ENCODE measurements at regions not wholly inside any gene's neighbourhood (a gene's known extent, or its start where the extent isn't known, plus 50 kb on each side); places are given as distances from the start of the nearest gene placed in this dataset.

DNA sequence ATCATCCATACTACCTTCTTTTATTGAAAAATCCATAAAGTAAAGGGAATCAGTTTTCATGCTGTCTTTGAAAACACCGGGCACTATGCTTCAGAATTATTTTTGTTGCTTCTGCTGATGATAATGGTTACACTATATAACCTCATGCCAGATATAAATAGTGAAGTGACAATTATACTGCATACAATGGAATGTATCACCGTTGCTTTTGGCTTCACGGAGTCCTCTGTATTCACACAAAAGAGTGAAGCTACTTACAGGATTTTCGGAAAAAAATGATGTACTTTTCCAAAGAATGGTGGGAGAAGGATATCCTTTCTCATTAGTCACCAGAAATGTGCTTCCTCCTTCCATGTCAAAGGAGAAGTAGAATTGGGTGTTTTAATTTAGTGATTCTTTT, 159.1 kb upstream of the PITX2 start:
- no peak overlapping the region for H3K4me2 ChIP-seq
- H3K27ac ChIP-seq, result no peak overlapping the region
- no peaks in the 10 kb centered on the region for H3K36me3 ChIP-seq (replicated peaks; ENCODE audit: insufficient read depth, low read depth)
- no peaks in the 10 kb centered on the region for H4K20me1 ChIP-seq (ENCODE audit: insufficient read depth, poor library complexity, severe bottlenecking)
- WGBS (ENCODE audit: low lambda C conversion rate, missing lambda C conversion rate), result 75% methylated on average over 4 of the region's 4 CpGs
- no peaks in the 10 kb centered on the region for H3K4me1 ChIP-seq (ENCODE audit: insufficient read depth)
- TF ChIP-seq EZH2 (IDR thresholded peaks at IDR 0.05; ENCODE audit: borderline replicate concordance) (no peak), EZH2phosphoT487 (IDR thresholded peaks at IDR 0.05; ENCODE audit: low read depth, severe bottlenecking, unreplicated experiment) (no peak)
- TF ChIP-seq, protein P1, sequence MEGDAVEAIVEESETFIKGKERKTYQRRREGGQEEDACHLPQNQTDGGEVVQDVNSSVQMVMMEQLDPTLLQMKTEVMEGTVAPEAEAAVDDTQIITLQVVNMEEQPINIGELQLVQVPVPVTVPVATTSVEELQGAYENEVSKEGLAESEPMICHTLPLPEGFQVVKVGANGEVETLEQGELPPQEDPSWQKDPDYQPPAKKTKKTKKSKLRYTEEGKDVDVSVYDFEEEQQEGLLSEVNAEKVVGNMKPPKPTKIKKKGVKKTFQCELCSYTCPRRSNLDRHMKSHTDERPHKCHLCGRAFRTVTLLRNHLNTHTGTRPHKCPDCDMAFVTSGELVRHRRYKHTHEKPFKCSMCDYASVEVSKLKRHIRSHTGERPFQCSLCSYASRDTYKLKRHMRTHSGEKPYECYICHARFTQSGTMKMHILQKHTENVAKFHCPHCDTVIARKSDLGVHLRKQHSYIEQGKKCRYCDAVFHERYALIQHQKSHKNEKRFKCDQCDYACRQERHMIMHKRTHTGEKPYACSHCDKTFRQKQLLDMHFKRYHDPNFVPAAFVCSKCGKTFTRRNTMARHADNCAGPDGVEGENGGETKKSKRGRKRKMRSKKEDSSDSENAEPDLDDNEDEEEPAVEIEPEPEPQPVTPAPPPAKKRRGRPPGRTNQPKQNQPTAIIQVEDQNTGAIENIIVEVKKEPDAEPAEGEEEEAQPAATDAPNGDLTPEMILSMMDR (IDR thresholded peaks at IDR 0.05; ENCODE audit: poor library complexity), result no peak
- no peak overlapping the region for H2AFZ ChIP-seq
- no peaks in the 10 kb centered on the region for H3K9me3 ChIP-seq (ENCODE audit: low read depth)
- no peaks in the 10 kb centered on the region for H3K9me2 ChIP-seq (replicated peaks; ENCODE audit: insufficient read depth)
- no peak for DNase-seq (ENCODE audit: low spot score)
- no peaks in the 10 kb centered on the region for H3K27me3 ChIP-seq
- H3K4me3 ChIP-seq, result no peak overlapping the region
- no peaks in the 10 kb centered on the region for H3K79me2 ChIP-seq

DNA sequence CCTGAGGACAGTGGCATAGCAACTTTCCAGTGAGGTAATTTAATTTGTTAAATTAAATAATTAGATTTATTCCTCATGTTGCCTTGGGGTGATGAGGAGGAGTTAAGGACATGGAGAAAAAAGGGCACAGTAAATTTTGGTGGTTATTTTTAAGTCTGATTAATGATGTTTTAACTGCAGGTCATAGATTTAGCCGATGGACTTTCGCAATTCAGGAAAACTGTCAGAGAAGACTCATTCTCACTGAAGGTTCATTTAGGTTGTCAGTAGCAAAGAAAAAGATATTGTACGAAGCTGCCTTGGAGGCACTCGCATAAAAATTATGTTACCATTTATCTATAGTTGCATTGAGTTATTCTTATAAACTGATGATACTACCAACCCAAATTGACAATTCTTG, 164.2 kb upstream of the PITX2 start:
- no peak for DNase-seq (ENCODE audit: low spot score)
- no peaks in the 10 kb centered on the region for H4K20me1 ChIP-seq (ENCODE audit: insufficient read depth, poor library complexity, severe bottlenecking)
- TF ChIP-seq EZH2 (IDR thresholded peaks at IDR 0.05; ENCODE audit: borderline replicate concordance), result no peak
- no peak for TF ChIP-seq EZH2phosphoT487 (IDR thresholded peaks at IDR 0.05; ENCODE audit: low read depth, severe bottlenecking, unreplicated experiment)
- TF ChIP-seq, protein P1 (IDR thresholded peaks at IDR 0.05; ENCODE audit: poor library complexity), result no peak
- no peak overlapping the region for H3K27ac ChIP-seq
- H3K9me2 ChIP-seq (replicated peaks; ENCODE audit: insufficient read depth), result no peaks in the 10 kb centered on the region
- no peak overlapping the region for H2AFZ ChIP-seq
- no peaks in the 10 kb centered on the region for H3K27me3 ChIP-seq
- no peak overlapping the region for H3K4me3 ChIP-seq
- H3K4me1 ChIP-seq (ENCODE audit: insufficient read depth), result no peaks in the 10 kb centered on the region
- H3K4me2 ChIP-seq, result no peak overlapping the region
- no peaks in the 10 kb centered on the region for H3K9me3 ChIP-seq (ENCODE audit: low read depth)
- H3K79me2 ChIP-seq, result no peaks in the 10 kb centered on the region
- H3K36me3 ChIP-seq (replicated peaks; ENCODE audit: insufficient read depth, low read depth), result no peaks in the 10 kb centered on the region
- WGBS (ENCODE audit: low lambda C conversion rate, missing lambda C conversion rate), result 95% methylated on average over 4 of the region's 4 CpGs

DNA sequence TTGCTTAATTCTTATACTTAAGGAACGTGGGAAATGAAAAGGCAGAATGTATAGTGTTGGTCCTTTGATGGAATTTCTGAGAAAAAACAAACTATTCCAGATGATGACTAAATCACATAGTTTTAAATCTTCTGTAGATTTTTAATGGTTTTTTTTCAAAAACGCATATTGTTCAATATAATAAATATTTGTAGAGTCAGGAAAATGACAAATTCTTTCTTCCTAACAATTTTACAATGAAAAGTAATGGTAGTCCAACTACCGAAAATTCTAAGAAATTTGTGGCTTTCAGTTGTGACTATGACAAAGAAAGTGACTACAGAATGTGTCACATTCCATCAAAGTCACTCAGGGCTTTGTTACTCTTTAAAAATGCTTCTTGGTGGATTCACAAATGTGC, 164.8 kb upstream of the PITX2 start:
- H3K4me2 ChIP-seq, result no peak overlapping the region
- TF ChIP-seq EZH2 (IDR thresholded peaks at IDR 0.05; ENCODE audit: borderline replicate concordance) (no peak), EZH2phosphoT487 (IDR thresholded peaks at IDR 0.05; ENCODE audit: low read depth, severe bottlenecking, unreplicated experiment) (no peak)
- TF ChIP-seq, protein P1 (IDR thresholded peaks at IDR 0.05; ENCODE audit: poor library complexity), result no peak

DNA sequence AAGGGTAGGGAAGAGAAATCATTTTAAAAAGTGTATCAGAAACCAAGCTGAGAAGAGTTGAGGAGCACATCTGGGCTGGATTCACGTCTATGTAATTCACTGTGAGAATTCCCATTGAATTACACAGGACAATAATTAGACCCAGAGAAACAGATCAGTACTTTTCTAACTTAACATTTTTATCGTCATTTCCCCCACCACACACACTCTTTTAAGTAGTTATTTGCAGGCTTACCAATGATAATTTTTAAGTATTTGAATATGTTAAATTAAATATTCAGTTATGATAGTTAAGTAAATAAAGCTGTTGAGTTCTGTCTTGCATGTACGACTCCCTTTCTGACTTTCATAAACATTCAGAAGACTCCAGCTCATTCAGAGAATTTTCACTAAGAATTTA, 165.4 kb upstream of the PITX2 start:
- Histone ChIP-seq H3K4me3 (no peak overlapping the region), H3K27ac (no peak overlapping the region), H3K27me3 (no peaks in the 10 kb centered on the region), H4K20me1 (ENCODE audit: insufficient read depth, poor library complexity, severe bottlenecking) (no peaks in the 10 kb centered on the region), H2AFZ (no peak overlapping the region), H3K4me2 (no peak overlapping the region), H3K9me2 (replicated peaks; ENCODE audit: insufficient read depth) (no peaks in the 10 kb centered on the region), H3K9me3 (ENCODE audit: low read depth) (no peaks in the 10 kb centered on the region), H3K79me2 (no peaks in the 10 kb centered on the region), H3K4me1 (ENCODE audit: insufficient read depth) (no peaks in the 10 kb centered on the region), H3K36me3 (replicated peaks; ENCODE audit: insufficient read depth, low read depth) (no peaks in the 10 kb centered on the region)
- TF ChIP-seq, protein P1 (IDR thresholded peaks at IDR 0.05; ENCODE audit: poor library complexity), result no peak
- TF ChIP-seq EZH2 (IDR thresholded peaks at IDR 0.05; ENCODE audit: borderline replicate concordance) (no peak), EZH2phosphoT487 (IDR thresholded peaks at IDR 0.05; ENCODE audit: low read depth, severe bottlenecking, unreplicated experiment) (no peak)
- WGBS (ENCODE audit: low lambda C conversion rate, missing lambda C conversion rate), result 72% methylated on average over 3 of the region's 3 CpGs
- DNase-seq (ENCODE audit: low spot score), result no peak

More for the DNA sequence above, 164.8 kb upstream of the PITX2 start:
- Histone ChIP-seq H3K4me3 (no peak overlapping the region), H4K20me1 (ENCODE audit: insufficient read depth, poor library complexity, severe bottlenecking) (no peaks in the 10 kb centered on the region), H2AFZ (no peak overlapping the region), H3K9me2 (replicated peaks; ENCODE audit: insufficient read depth) (no peaks in the 10 kb centered on the region), H3K27ac (no peak overlapping the region), H3K27me3 (no peaks in the 10 kb centered on the region), H3K9me3 (ENCODE audit: low read depth) (no peaks in the 10 kb centered on the region), H3K36me3 (replicated peaks; ENCODE audit: insufficient read depth, low read depth) (no peaks in the 10 kb centered on the region), H3K79me2 (no peaks in the 10 kb centered on the region), H3K4me1 (ENCODE audit: insufficient read depth) (no peaks in the 10 kb centered on the region)
- no peak for DNase-seq (ENCODE audit: low spot score)
- WGBS (ENCODE audit: low lambda C conversion rate, missing lambda C conversion rate), result 80% methylated on average over 3 of the region's 3 CpGs
